Glutamatergic neuron (in vitro differentiated cells): ENCODE measurements at regions not wholly inside any gene's neighbourhood (a gene's known extent, or its start where the extent isn't known, plus 50 kb on each side); places are given as distances from the start of the nearest gene placed in this dataset.

Experiments used
- DNase-seq: peaks from one replicate; pipeline ENCODE4 v3.0.0; 2022
- H3K27ac Mint-ChIP-seq: one replicate; pipeline ENCODE4 v1.8.0; 2020; ENCODE audit warnings: mild to moderate bottlenecking, mixed read lengths, inconsistent platforms; ENCODE audit not compliant: unreplicated experiment
- H3K27me3 Mint-ChIP-seq: one replicate; pipeline ENCODE4 v1.8.0; 2020; ENCODE audit warnings: mild to moderate bottlenecking, moderate library complexity, mixed read lengths, inconsistent platforms; ENCODE audit not compliant: unreplicated experiment
- H3K36me3 Mint-ChIP-seq: one replicate; pipeline ENCODE4 v1.8.0; 2020; ENCODE audit warnings: mild to moderate bottlenecking, mixed read lengths, inconsistent platforms; ENCODE audit not compliant: unreplicated experiment
- H3K4me1 Mint-ChIP-seq: one replicate; pipeline ENCODE4 v1.8.0; 2020; ENCODE audit warnings: mild to moderate bottlenecking, low read depth, mixed read lengths, inconsistent platforms; ENCODE audit not compliant: unreplicated experiment
- H3K4me3 Mint-ChIP-seq: one replicate; pipeline ENCODE4 v1.8.0; 2020; ENCODE audit warnings: mild to moderate bottlenecking, mixed read lengths, inconsistent platforms; ENCODE audit not compliant: unreplicated experiment
- H3K9me3 Mint-ChIP-seq: one replicate; pipeline ENCODE4 v1.8.0; 2020; ENCODE audit warnings: mild to moderate bottlenecking, moderate library complexity, mixed read lengths, inconsistent platforms; ENCODE audit not compliant: unreplicated experiment
- TF ChIP-seq, protein P1 (sequence below): fragments of 200-600 bp; sonication (generic); IDR thresholded peaks from one replicate; pipeline ENCODE4 v1.5.0; 2021; ENCODE audit not compliant: partially characterized antibody, unreplicated experiment

DNA sequence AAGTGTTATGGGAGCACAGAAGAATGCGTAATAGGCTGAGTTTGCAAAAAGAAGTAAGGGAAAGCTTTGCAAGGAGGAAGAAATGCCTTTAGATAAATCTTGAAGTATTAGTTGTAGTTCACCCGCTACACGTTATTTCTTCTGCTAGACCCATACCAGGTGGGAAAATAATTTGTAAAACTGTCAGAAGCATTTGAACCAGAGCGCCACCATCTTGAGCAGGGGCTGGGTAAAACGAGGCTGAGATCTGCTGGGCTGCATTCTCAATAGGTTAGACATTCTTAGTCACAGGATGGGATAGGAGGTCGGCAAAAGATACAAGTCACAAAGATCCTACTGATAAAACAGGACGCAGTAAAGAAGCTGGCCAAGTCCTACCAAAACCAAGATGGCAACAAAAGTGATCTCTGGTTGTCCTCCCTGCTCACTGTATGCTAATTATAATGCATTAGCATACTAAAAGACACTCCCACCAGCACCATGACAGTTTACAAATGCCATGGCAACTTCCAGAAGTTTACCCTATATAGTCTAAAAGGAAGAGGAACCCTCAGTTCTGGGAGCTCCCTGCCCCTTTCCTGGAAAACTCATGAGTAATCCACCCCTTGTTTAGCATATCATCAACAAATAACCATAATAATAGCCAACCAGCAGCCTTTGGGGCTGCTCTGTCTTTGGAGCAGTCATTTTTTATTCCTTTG, 50.0 kb upstream of the ZNF280D start:
- Mint-ChIP-seq H3K27me3 (no peaks in the 10 kb centered on the region), H3K4me1 (no peaks in the 10 kb centered on the region), H3K27ac (no peak overlapping the region), H3K4me3 (no peak overlapping the region), H3K9me3 (no peaks in the 10 kb centered on the region), H3K36me3 (peaks cover 4% of the 10 kb centered on the region)
- TF ChIP-seq, protein P1, sequence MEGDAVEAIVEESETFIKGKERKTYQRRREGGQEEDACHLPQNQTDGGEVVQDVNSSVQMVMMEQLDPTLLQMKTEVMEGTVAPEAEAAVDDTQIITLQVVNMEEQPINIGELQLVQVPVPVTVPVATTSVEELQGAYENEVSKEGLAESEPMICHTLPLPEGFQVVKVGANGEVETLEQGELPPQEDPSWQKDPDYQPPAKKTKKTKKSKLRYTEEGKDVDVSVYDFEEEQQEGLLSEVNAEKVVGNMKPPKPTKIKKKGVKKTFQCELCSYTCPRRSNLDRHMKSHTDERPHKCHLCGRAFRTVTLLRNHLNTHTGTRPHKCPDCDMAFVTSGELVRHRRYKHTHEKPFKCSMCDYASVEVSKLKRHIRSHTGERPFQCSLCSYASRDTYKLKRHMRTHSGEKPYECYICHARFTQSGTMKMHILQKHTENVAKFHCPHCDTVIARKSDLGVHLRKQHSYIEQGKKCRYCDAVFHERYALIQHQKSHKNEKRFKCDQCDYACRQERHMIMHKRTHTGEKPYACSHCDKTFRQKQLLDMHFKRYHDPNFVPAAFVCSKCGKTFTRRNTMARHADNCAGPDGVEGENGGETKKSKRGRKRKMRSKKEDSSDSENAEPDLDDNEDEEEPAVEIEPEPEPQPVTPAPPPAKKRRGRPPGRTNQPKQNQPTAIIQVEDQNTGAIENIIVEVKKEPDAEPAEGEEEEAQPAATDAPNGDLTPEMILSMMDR, result no peak
- no peak for DNase-seq
